Testis (tissue), 2 donors: ENCODE measurements at regions not wholly inside any gene's neighbourhood (a gene's known extent, or its start where the extent isn't known, plus 50 kb on each side); places are given as distances from the start of the nearest gene placed in this dataset.

Experiments
- DNase-seq: peaks from one replicate; pipeline ENCODE4 v3.0.0-alpha.2; 2019
- H3K27ac ChIP-seq, 2 donors: fragments of 200-600 bp; sonication (generic); one replicate each; pipeline ENCODE4 v1.5.1; 2019
- H3K27me3 ChIP-seq: fragments of 200-600 bp; sonication (generic); one replicate; pipeline ENCODE4 v1.5.1; 2019
- H3K36me3 ChIP-seq: fragments of 200-600 bp; sonication (generic); one replicate; pipeline ENCODE4 v1.5.1; 2017; ENCODE audit warnings: low read depth; ENCODE audit errors: missing control alignments
- H3K4me1 ChIP-seq: fragments of 200-600 bp; sonication (generic); one replicate; pipeline ENCODE4 v1.5.1; 2019
- H3K4me3 ChIP-seq, 2 donors: fragments of 200-600 bp; sonication (generic); one replicate each; pipeline ENCODE4 v1.5.1; 2017 to 2019
- H3K9me3 ChIP-seq: fragments of 200-600 bp; sonication (generic); one replicate; pipeline ENCODE4 v1.5.1; 2017
- CTCF ChIP-seq, 3 experiments: fragments of 450-650 bp in 2 of 3; fragments of 200-600 bp in 1 of 3; sonication (generic) in 1 of 3; IDR thresholded peaks; one replicate each; pipeline ENCODE4 v1.5.1; 2016 to 2019; ENCODE audit warnings: antibody characterized with exemption in 3 of 3, mild to moderate bottlenecking in 2 of 3, moderate library complexity in 1 of 3
- POLR2A ChIP-seq: fragments of 450-650 bp; IDR thresholded peaks from one replicate; pipeline ENCODE4 v1.6.1; 2017; ENCODE audit warnings: antibody characterized with exemption, mild to moderate bottlenecking, moderate library complexity
- WGBS, 2 donors: methylation state at CpG; one replicate each; pipeline ENCODE4 v1.1.5; 2018; 5-methylcytosine and 5-hydroxymethylcytosine counted together
- intact Hi-C: fragments of 100-400 bp; cut with DNase I; formaldehyde crosslinking; loops from one replicate; pipeline ENCODE4 v1.15.1; 2023; ENCODE audit warnings: low total_unique reads

DNA sequence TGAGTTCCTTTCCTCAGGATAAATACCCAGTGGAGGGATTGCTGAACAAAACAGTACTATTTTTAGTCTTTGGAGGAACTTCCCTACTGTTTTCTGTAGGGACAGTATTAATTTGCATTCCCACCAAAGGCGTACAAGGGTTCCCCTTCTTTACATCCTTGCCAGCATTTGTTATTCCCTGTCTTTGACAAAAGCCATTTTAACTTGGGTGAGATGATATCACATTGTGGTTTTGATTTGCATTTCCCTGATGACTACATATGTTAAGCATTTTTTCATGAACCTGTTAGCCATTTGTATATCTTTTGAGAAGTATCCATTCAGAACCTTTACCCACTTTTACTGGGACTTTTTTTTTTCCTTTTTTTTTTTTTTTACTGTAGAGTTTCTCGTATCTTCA lies 126.2 kb upstream of the ANXA10 start:
- DNase-seq: no peak
- H3K36me3 ChIP-seq: no peaks in the 10 kb centered on the region
- TF ChIP-seq POLR2A (no peak), CTCF (IDR thresholded peaks at IDR 0.05) (no peak)
- no peak overlapping the region for H3K4me3 ChIP-seq
- no peaks in the 10 kb centered on the region for H3K27me3 ChIP-seq
- 85 to 92% methylated on average over 2 of the region's 2 CpGs for WGBS, 2 donors
- H3K9me3 ChIP-seq: no peaks in the 10 kb centered on the region
- H3K27ac ChIP-seq: no peak overlapping the region
- intact Hi-C loops: no loop called here
- H3K4me1 ChIP-seq: no peaks in the 10 kb centered on the region

- DNase-seq: no peak
- Histone ChIP-seq H3K27ac (no peak overlapping the region), H3K36me3 (no peaks in the 10 kb centered on the region), H3K4me3 (no peak overlapping the region), H3K27me3 (no peaks in the 10 kb centered on the region), H3K4me1 (no peaks in the 10 kb centered on the region), H3K9me3 (no peaks in the 10 kb centered on the region)
- intact Hi-C loops: no loop called here
- TF ChIP-seq CTCF (IDR thresholded peaks at IDR 0.05): no peak
- no peak for TF ChIP-seq POLR2A
These were observed 118.8 kb upstream of the ANXA10 start for GRCh38 chr4:167973513-167973912.

- DNase-seq: no peak
- Histone ChIP-seq H3K4me1 (no peaks in the 10 kb centered on the region), H3K36me3 (no peaks in the 10 kb centered on the region), H3K4me3 (no peak overlapping the region), H3K27me3 (no peaks in the 10 kb centered on the region), H3K9me3 (no peaks in the 10 kb centered on the region), H3K27ac (no peak overlapping the region)
- TF ChIP-seq CTCF (IDR thresholded peaks at IDR 0.05) (no peak), POLR2A (no peak)
- intact Hi-C loops: no loop called here
These were observed 106.8 kb upstream of the ANXA10 start for GRCh38 chr4:167985565-167985964.

DNA sequence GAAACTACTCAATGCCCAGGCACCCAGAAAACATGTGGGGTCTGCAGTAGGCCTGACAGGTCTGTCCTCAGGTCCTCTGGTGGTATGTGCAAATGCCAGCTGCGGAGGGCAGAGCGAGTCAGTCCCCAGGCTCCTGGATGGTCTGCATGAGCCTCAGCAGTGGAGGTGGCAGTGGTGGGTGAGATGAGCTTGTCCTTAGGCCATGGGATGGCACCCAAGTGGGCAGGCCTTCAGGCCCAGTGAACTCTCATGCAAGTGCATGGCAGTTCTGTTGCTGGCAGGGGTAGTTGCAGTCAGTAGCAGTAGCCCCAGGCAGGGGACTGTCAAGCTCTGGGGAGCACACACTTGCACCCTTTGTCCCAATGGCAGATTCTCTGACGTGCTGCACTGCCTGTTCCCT lies 106.3 kb upstream of the ANXA10 start:
- no peak overlapping the region for H3K4me3 ChIP-seq
- no peaks in the 10 kb centered on the region for H3K27me3 ChIP-seq
- no peak overlapping the region for H3K27ac ChIP-seq
- intact Hi-C loops: no loop called here
- no peak for DNase-seq
- 50 to 94% methylated on average over 1 to 3 of the region's 3 CpGs for WGBS, 2 donors
- H3K9me3 ChIP-seq: no peaks in the 10 kb centered on the region
- TF ChIP-seq CTCF (IDR thresholded peaks at IDR 0.05): no peak
- no peak for TF ChIP-seq POLR2A
- no peaks in the 10 kb centered on the region for H3K4me1 ChIP-seq
- no peaks in the 10 kb centered on the region for H3K36me3 ChIP-seq

GRCh38 chr4:167987285-167987684 lies 105.1 kb upstream of the ANXA10 start:
- H3K4me1 ChIP-seq: no peaks in the 10 kb centered on the region
- no peak for TF ChIP-seq CTCF (IDR thresholded peaks at IDR 0.05)
- TF ChIP-seq POLR2A: no peak
- no peaks in the 10 kb centered on the region for H3K9me3 ChIP-seq
- no peaks in the 10 kb centered on the region for H3K27me3 ChIP-seq
- no peak overlapping the region for H3K27ac ChIP-seq
- 89 to 91% methylated on average over 2 of the region's 2 CpGs for WGBS, 2 donors
- no peak overlapping the region for H3K4me3 ChIP-seq
- no peaks in the 10 kb centered on the region for H3K36me3 ChIP-seq
- DNase-seq: no peak
- intact Hi-C loops: no loop called here
